ENCODE measurements at regions not wholly inside any gene's neighbourhood (a gene's known extent, or its start where the extent isn't known, plus 50 kb on each side); places are given as distances from the start of the nearest gene placed in this dataset.

GRCh38 chr5:2658881-2659470 is 92.5 kb downstream of the IRX2 start:
- intact Hi-C loops (cut with micrococcal nuclease), result no loop called here
- Histone ChIP-seq H3K36me3 (no peaks in the 10 kb centered on the region), H3K27ac (replicated peaks) (no peak overlapping the region), H3K4me3 (no peak overlapping the region), H3K4me1 (no peaks in the 10 kb centered on the region), H3K27me3 (ENCODE audit: low read depth) (peaks cover 83% of the 10 kb centered on the region), H3K9me3 (replicated peaks) (no peaks in the 10 kb centered on the region)
- no peak for TF ChIP-seq CTCF (IDR thresholded peaks at IDR 0.05; ENCODE audit: borderline replicate concordance)
- no peak for DNase-seq

- Histone ChIP-seq H3K4me1 (no peaks in the 10 kb centered on the region), H3K4me3 (no peak overlapping the region), H3K27ac (replicated peaks) (no peak overlapping the region), H3K27me3 (ENCODE audit: low read depth) (peaks cover 82% of the 10 kb centered on the region), H3K36me3 (no peaks in the 10 kb centered on the region), H3K9me3 (replicated peaks) (no peaks in the 10 kb centered on the region)
- intact Hi-C loops (cut with micrococcal nuclease), result no loop called here
- TF ChIP-seq CTCF (IDR thresholded peaks at IDR 0.05; ENCODE audit: borderline replicate concordance), result no peak
- DNase-seq, result no peak
These were observed 93.0 kb downstream of the IRX2 start for GRCh38 chr5:2658447-2658846.

- TF ChIP-seq CTCF (IDR thresholded peaks at IDR 0.05; ENCODE audit: borderline replicate concordance), result no peak
- peaks cover 91% of the 10 kb centered on the region for H3K27me3 ChIP-seq (ENCODE audit: low read depth)
- DNase-seq, result no peak
These were observed 94.3 kb downstream of the IRX2 start for GRCh38 chr5:2657151-2657550.

GRCh38 chr5:2656206-2656605 is 95.3 kb downstream of the IRX2 start:
- no peak overlapping the region for H3K4me3 ChIP-seq

More at GRCh38 chr5:2657151-2657550, 94.3 kb downstream of the IRX2 start:
- no peaks in the 10 kb centered on the region for H3K4me1 ChIP-seq
- H3K27ac ChIP-seq (replicated peaks), result no peak overlapping the region
- H3K4me3 ChIP-seq, result no peak overlapping the region
- intact Hi-C loops (cut with micrococcal nuclease), result no loop called here
- H3K36me3 ChIP-seq, result no peaks in the 10 kb centered on the region
- H3K9me3 ChIP-seq (replicated peaks), result no peaks in the 10 kb centered on the region

GRCh38 chr5:2653991-2654390 is 97.5 kb downstream of the IRX2 start:
- Histone ChIP-seq H3K9me3 (replicated peaks) (no peaks in the 10 kb centered on the region), H3K4me1 (no peaks in the 10 kb centered on the region), H3K27me3 (ENCODE audit: low read depth) (peaks cover 86% of the 10 kb centered on the region), H3K4me3 (no peak overlapping the region), H3K36me3 (no peaks in the 10 kb centered on the region), H3K27ac (replicated peaks) (no peak overlapping the region)
- DNase-seq, result no peak
- intact Hi-C loops (cut with micrococcal nuclease), result no loop called here
- no peak for TF ChIP-seq CTCF (IDR thresholded peaks at IDR 0.05; ENCODE audit: borderline replicate concordance)

More at GRCh38 chr5:2656206-2656605, 95.3 kb downstream of the IRX2 start:
- no peaks in the 10 kb centered on the region for H3K4me1 ChIP-seq
- no peak overlapping the region for H3K27ac ChIP-seq (replicated peaks)
- H3K36me3 ChIP-seq, result no peaks in the 10 kb centered on the region
- peaks cover 93% of the 10 kb centered on the region for H3K27me3 ChIP-seq (ENCODE audit: low read depth)
- TF ChIP-seq CTCF (IDR thresholded peaks at IDR 0.05; ENCODE audit: borderline replicate concordance), result no peak
- H3K9me3 ChIP-seq (replicated peaks), result no peaks in the 10 kb centered on the region
- DNase-seq, result no peak
- intact Hi-C loops (cut with micrococcal nuclease), result no loop called here

Data from left ventricle myocardium inferior (tissue), 1 donor.